ENCODE measurements at regions not wholly inside any gene's neighbourhood (a gene's known extent, or its start where the extent isn't known, plus 50 kb on each side); places are given as distances from the start of the nearest gene placed in this dataset.

DNA sequence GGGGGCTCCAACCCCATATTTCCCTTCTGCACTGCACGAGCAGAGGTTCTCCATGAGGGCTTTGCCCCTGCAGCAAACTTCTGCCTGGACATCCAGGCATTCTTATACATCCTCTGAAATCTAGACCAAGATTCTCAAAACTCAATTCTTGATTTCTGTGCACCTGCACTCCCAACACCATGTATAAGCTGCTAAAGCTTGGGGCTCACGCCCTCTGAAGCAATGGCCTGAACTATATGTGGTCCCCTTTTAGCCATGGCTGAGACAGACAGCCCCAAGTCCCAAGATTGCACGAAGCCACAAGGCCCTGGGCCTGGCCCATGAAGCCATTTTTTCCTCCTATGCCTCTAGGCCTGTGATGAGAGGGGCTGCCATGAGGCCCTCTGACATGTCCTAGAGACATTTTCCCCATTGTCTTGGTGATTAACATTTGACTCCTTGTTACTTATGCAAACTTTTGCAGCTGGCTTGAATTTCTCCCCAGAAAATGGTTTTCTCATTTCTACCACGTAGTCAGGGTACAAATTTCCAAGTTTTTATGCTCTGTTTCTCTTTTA, 468.0 kb upstream of the SLIT2 start:
- TF ChIP-seq, protein P1, sequence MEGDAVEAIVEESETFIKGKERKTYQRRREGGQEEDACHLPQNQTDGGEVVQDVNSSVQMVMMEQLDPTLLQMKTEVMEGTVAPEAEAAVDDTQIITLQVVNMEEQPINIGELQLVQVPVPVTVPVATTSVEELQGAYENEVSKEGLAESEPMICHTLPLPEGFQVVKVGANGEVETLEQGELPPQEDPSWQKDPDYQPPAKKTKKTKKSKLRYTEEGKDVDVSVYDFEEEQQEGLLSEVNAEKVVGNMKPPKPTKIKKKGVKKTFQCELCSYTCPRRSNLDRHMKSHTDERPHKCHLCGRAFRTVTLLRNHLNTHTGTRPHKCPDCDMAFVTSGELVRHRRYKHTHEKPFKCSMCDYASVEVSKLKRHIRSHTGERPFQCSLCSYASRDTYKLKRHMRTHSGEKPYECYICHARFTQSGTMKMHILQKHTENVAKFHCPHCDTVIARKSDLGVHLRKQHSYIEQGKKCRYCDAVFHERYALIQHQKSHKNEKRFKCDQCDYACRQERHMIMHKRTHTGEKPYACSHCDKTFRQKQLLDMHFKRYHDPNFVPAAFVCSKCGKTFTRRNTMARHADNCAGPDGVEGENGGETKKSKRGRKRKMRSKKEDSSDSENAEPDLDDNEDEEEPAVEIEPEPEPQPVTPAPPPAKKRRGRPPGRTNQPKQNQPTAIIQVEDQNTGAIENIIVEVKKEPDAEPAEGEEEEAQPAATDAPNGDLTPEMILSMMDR (IDR thresholded peaks at IDR 0.05 in 2 of 3, conservative IDR thresholded peaks at IDR 0.05 in 1 of 3; ENCODE audit: control insufficient read depth in 2 of 3, extremely low read depth in 1 of 3, insufficient read depth in 1 of 3, low read depth in 3 of 3, low read length in 3 of 3), result no peak
- TF ChIP-seq MEF2A (IDR thresholded peaks at IDR 0.05; ENCODE audit: insufficient read depth, low read depth, low read length) (no peak), POLR2A (IDR thresholded peaks at IDR 0.05; ENCODE audit: low read depth, low read length) (no peak), EED (IDR thresholded peaks at IDR 0.05; ENCODE audit: low read depth) (no peak), LARP7 (IDR thresholded peaks at IDR 0.05) (no peak)

All from GM12878 (cell line).